Activated CD4-positive, alpha-beta T cell treated with anti-CD3 and anti-CD28 coated beads for 24 hours (primary cell): ENCODE measurements at regions not wholly inside any gene's neighbourhood (a gene's known extent, or its start where the extent isn't known, plus 50 kb on each side); places are given as distances from the start of the nearest gene placed in this dataset.

Experiments
- DNase-seq, 2 donors: peaks; one replicate each; pipeline ENCODE4 v3.0.0-alpha.2; 2020; ENCODE audit warnings: low read depth in 2 of 2

DNA sequence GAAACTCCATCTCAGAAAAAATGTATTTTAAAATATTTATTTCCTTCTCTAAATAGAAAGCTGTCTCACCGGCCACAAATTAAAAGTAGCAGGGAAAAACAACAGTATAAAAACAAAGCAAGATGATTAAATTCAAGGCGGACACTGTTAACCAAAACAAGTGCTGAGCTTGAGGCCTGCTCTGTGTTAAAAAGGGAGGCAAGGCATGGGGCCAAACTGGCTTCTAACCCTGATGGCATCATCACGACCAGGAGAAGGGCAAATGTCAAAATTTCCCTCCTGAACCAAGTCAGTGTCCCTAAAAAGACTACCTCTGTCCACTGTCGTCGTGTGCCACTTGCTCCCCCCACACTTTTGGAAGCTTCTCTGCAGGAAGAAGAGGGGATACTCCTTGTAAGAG lies 116.1 kb downstream of the MSX2 start:
- no peak for DNase-seq

GRCh38 chr5:174839196-174839595 lies 114.8 kb downstream of the MSX2 start:
- DNase-seq = no peak

- DNase-seq = no peak
Observed at GRCh38 chr5:174837919-174838902, 113.8 kb downstream of the MSX2 start.

- no peak for DNase-seq
Observed at GRCh38 chr5:174834081-174834480, 109.7 kb downstream of the MSX2 start.

GRCh38 chr5:174832811-174833210 lies 108.4 kb downstream of the MSX2 start:
- DNase-seq = no peak

DNA sequence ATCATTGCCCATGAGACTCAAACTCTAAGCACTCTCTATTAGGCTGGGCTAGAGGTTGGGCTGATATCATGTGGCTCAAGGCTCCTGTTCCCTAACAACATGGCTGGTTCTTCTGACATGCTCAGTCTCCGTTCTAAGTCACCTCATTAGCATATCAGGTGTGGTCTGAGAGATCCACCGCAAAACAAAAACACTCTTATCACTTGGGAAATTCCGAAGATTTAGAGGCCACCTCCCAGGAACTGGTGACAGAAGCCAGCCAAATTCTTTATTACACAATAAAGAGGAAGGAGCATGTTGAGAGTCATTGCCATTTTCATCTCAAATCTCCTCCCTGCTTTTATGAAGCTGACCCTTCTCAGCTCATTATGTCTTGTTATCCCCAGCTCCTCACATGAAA lies 107.6 kb downstream of the MSX2 start:
- DNase-seq = no peak

- no peak for DNase-seq
Observed at GRCh38 chr5:174831031-174831660, 106.8 kb downstream of the MSX2 start.

- DNase-seq = no peak
Observed at GRCh38 chr5:174829511-174829864, 105.1 kb downstream of the MSX2 start.

DNA sequence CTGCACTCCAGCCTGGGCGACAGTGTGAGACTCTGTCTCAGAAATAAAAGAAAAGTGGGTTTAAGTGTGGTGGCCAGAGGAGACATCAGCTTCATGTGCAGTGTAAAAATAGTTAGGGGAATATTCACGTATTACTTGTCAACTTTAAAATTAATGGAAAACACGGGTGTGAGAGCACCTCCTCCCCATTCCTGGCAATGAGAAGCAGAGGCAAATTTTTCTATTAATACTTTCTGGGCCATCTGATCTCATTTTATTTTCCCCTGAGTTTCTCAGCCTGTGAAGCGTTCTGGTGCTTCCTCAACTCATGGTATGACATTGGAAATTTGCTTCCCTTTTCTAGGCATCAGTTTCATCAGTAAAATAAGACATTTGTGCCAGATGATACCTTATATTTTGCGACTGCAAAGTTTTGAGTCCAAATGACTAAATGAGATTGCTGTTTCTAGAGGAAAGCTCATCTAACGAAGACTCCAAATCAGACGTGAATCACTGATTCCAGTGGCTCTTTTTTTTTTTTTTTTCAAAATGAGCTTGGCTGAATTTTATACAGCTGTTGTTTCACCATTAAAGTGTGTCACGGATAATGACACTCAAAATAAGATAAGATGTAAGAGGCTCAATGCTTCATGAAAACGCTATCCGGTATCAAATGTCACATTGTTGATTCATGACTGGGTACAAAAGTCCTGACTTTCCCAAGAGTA lies 104.6 kb downstream of the MSX2 start:
- no peak for DNase-seq

DNA sequence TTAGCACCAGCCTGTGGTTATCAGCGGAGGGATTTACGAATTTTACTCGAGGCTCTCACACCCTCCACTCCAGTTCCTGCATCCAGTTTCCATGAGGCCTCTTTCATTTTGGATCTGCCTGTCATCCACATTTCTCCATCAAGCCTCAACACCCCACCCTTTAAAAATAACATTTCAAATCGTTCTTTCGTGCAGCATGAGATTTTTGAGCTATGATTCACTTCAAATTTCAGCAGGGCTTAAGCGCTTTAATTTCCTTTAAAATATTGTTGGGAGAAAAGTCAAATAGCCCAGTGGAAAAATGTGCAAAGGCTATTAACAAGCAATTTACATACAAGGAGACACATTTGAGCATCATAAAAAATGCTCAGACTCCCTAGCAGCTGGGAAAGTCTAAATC lies 103.2 kb downstream of the MSX2 start:
- DNase-seq = no peak

GRCh38 chr5:174825587-174825986 lies 101.2 kb downstream of the MSX2 start:
- no peak for DNase-seq

GRCh38 chr5:174818430-174818829 lies 94.0 kb downstream of the MSX2 start:
- no peak for DNase-seq

DNA sequence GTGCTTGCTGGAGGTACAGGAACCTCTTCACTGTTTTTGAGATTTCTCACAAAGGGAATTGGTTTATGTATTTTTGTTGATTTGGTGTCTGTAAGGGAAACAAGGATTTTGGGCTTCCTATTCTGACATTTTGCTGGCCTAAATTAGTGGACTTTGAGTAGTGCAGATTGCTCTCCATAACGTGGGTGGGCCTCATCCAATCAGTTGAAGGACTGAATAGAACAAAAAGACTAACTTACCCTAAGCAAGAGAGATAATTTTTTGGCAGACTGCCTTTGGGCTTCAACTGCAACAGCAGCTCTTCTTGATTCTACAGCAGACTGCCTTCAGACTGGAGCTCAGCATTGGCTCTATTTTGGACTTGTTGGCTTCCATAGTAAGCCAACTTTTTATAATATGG lies 93.2 kb downstream of the MSX2 start:
- DNase-seq = no peak

DNA sequence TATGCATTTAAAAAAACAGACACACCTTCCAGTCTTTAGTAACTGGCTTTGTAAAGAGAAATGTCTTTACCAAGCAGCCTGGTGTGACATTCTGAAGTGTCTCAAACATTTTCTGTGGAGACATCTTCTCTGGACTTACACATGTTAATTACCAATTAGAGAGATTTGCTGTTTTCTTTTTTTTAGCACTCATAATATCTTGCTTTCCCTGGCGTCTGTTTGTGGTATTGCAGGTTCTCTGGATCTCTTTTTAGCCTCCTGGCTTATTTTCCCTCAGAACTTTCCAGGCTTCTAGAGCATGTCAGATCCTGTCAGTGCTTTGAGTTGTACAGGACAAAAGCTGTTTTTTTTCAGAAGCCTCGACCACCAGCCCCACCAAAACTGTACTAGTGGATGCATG lies 92.5 kb downstream of the MSX2 start:
- no peak for DNase-seq

GRCh38 chr5:174811438-174811837 lies 87.1 kb downstream of the MSX2 start:
- no peak for DNase-seq

DNA sequence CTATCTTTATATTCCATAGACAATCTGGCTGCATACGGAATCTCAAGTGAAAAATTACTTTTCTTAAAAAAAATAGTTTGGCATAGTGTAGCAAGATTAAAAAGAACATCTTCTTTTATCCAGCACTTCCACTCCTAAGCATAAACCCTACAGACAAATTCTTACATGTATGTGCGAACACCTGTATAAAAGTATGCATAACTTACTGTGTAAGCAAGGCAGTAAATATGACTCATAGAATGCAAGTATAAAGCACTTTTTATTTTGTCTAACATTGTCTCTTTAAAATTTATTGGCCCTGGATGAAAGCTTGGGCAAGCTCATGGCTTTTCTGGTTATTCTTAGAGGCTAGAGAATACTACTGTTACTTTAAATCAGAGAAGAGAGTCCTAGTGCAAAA lies 86.4 kb downstream of the MSX2 start:
- no peak for DNase-seq

DNA sequence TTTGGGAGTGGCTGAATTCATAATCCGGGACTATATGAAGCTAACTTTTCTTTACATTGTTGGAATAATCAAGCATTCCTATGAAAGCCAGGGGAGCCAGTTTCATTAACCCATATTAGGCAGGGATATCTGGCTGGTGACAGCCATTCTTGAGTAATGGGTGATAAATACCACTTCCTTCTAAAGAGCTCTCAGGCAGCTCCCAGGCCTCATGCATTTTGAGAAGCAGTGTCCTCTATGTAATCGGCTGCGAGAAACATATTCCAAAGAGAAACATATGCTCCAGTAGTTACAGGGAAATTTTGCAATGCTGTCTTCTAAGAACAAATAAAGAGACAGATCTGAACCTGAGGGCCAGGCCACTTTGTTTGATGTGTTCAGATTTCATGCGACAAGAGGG lies 83.1 kb downstream of the MSX2 start:
- DNase-seq = no peak

GRCh38 chr5:174806729-174807128 lies 82.3 kb downstream of the MSX2 start:
- DNase-seq = no peak

DNA sequence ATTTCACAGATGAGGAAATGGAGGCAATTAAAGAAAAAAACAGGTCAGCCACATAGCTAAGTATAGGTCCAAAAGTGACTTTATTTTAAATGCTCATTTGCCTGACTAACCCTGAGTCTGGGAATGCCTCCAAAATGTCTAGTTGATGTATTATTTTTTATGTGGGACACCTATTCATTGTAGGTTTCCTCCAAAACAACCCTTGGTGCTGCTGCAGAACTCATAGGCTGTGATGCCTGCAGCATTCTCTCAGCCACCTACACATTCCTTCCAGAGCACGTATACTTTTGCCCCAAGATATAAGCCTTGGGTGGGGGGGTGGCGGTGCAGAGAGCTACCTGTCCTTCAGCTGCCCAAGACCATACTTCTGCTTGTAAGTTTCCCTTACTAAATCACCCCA lies 77.4 kb downstream of the MSX2 start:
- no peak for DNase-seq

- no peak for DNase-seq
Observed at GRCh38 chr5:174800435-174800834, 76.1 kb downstream of the MSX2 start.

DNA sequence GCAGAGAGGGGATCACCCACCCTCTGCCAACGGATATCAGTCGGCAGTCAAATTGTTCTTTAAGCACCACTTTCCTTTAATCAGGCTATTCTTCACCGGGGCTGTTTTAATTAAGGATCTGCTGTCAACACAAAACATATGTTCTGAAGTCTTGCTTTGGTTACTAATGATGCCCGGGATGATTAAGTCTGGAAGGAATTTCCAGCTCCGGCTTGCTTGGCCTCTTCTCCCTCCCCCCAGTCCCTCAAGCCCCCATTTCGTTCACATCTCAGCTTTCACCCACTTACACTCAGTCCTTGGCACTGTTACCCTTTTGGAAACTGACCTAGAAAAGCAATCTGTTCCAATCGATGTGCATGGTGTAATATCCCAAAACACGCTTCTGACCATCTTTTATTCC lies 74.7 kb downstream of the MSX2 start:
- no peak for DNase-seq

DNA sequence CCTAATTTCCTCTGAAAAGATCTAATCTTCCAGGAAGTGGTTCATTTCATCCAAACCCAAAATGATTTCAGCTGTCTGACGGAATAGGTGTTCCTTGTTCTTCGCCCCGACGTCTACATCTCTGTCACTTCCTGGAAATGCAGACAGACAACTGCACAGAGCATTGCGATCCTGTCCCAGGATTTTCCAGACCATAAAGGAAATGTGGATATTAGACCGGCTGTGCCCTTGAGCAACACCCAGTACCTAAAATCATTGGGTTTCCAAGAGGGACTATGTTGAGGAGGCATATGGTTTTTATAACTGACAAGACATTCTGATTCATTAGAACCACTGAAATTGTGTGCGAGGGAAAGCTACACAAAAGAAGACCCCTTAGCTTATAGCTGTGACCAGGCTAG lies 74.2 kb downstream of the MSX2 start:
- DNase-seq = no peak

GRCh38 chr5:174796711-174797192 lies 72.4 kb downstream of the MSX2 start:
- DNase-seq = no peak
